Astrocyte (in vitro differentiated cells and primary cell): ENCODE measurements at regions not wholly inside any gene's neighbourhood (a gene's known extent, or its start where the extent isn't known, plus 50 kb on each side); places are given as distances from the start of the nearest gene placed in this dataset.

Source experiments
- DNase-seq: peaks from one replicate; pipeline ENCODE4 v3.0.0-alpha.2; 2010; ENCODE audit warnings: low read depth
- FAIRE-seq: peaks from 2 replicates; lab custom pipeline; 2011; peaks lifted over from hg19 to GRCh38; lab: Jason Lieb, UNC
- H2AFZ ChIP-seq: 2 replicates; pipeline ENCODE4 v1.6.0; 2012; ENCODE audit warnings: low read depth, low read length, inconsistent platforms
- H3K27ac ChIP-seq: 2 replicates; pipeline ENCODE4 v1.5.1; 2011; ENCODE audit warnings: low read depth, low read length, inconsistent platforms
- H3K27me3 ChIP-seq: 2 replicates; pipeline ENCODE4 v1.6.0; 2011; ENCODE audit warnings: low read length, inconsistent platforms; ENCODE audit not compliant: insufficient read depth
- H3K36me3 ChIP-seq: 2 replicates; pipeline ENCODE4 v1.5.1; 2011; ENCODE audit warnings: low read length, inconsistent platforms; ENCODE audit not compliant: insufficient read depth
- H3K4me1 ChIP-seq: 2 replicates; pipeline ENCODE4 v1.5.1; 2011; ENCODE audit warnings: low read length, inconsistent platforms; ENCODE audit not compliant: insufficient read depth
- H3K4me2 ChIP-seq: 2 replicates; pipeline ENCODE4 v1.6.0; 2012; ENCODE audit warnings: low read length, inconsistent platforms
- H3K4me3 ChIP-seq: 2 replicates; pipeline ENCODE4 v1.5.1; 2011; ENCODE audit warnings: low read depth, mild to moderate bottlenecking, low read length, inconsistent platforms; ENCODE audit not compliant: insufficient read depth
- H3K79me2 ChIP-seq: 2 replicates; pipeline ENCODE4 v1.6.0; 2012; ENCODE audit warnings: mild to moderate bottlenecking, low read length, inconsistent platforms; ENCODE audit not compliant: insufficient read depth
- H3K9ac ChIP-seq: 2 replicates; pipeline ENCODE4 v1.6.0; 2012; ENCODE audit warnings: mild to moderate bottlenecking, low read length, inconsistent platforms
- H3K9me3 ChIP-seq: 2 replicates; pipeline ENCODE4 v1.5.1; 2012; ENCODE audit warnings: low read depth, mild to moderate bottlenecking, low read length, inconsistent platforms; ENCODE audit not compliant: insufficient read depth
- H4K20me1 ChIP-seq: 2 replicates; pipeline ENCODE4 v1.6.0; 2012; ENCODE audit warnings: low read length, inconsistent platforms; ENCODE audit not compliant: insufficient read depth
- H3K27ac Mint-ChIP-seq: one replicate; pipeline ENCODE4 v1.8.0; 2021; ENCODE audit warnings: mild to moderate bottlenecking, mixed read lengths; ENCODE audit not compliant: unreplicated experiment
- H3K27me3 Mint-ChIP-seq: one replicate; pipeline ENCODE4 v1.8.0; 2021; ENCODE audit warnings: low read depth, mixed read lengths; ENCODE audit not compliant: unreplicated experiment
- H3K36me3 Mint-ChIP-seq: one replicate; pipeline ENCODE4 v1.8.0; 2021; ENCODE audit warnings: low read depth, mixed read lengths; ENCODE audit not compliant: unreplicated experiment
- H3K4me1 Mint-ChIP-seq: one replicate; pipeline ENCODE4 v1.8.0; 2021; ENCODE audit warnings: low read depth, mixed read lengths; ENCODE audit not compliant: unreplicated experiment
- H3K4me3 Mint-ChIP-seq: one replicate; pipeline ENCODE4 v1.8.0; 2021; ENCODE audit warnings: mild to moderate bottlenecking, moderate library complexity, mixed read lengths; ENCODE audit not compliant: unreplicated experiment
- H3K9me3 Mint-ChIP-seq: one replicate; pipeline ENCODE4 v1.8.0; 2021; ENCODE audit warnings: mild to moderate bottlenecking, mixed read lengths; ENCODE audit not compliant: unreplicated experiment
- EZH2 ChIP-seq: IDR thresholded peaks from 2 replicates; pipeline ENCODE4 v1.6.1; 2012; ENCODE audit warnings: mild to moderate bottlenecking, low read length, inconsistent platforms; ENCODE audit not compliant: insufficient read depth
- TF ChIP-seq, protein P1 (sequence below): IDR thresholded peaks from 2 replicates; pipeline ENCODE4 v1.5.1; 2011; ENCODE audit warnings: low read depth, mild to moderate bottlenecking, inconsistent platforms, low read length, moderate library complexity; ENCODE audit not compliant: insufficient read depth

DNA sequence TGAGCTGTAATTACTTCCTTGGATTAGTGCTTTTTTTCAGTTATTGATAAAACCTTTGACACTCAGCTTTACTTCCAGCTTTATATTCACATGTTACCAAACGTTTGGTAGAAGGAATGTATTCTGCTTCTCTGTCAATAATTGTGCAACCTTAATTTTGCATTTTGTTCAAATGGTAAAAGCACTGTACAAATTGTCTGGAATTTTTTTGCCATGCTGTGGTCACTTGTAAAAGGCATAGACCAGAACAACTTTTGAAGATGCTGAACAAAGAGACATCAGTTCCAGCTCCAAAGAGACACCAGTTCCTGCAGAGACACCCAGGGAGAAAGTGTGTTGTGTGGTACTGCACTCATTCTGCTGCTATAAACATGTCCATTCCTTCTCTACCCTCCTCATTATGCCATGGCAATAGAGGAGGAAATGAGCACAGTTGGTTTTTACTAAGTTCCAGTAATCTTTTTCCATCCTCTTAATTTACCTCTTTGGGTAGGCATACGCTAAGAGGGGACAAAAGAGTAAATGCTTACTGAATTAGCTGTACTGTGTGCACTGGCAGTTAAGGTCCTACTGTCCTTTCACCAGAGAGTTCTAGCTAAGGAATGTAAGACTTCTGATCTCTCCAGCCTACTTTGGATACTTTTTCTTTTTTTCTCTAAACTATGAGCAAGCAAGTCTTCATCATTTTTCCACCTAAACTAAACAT, 387.4 kb downstream of the FGF10 start:
- H3K27ac ChIP-seq: no peak overlapping the region
- no peaks in the 10 kb centered on the region for H3K27me3 ChIP-seq
- no peaks in the 10 kb centered on the region for H3K27me3 Mint-ChIP-seq
- no peaks in the 10 kb centered on the region for H3K4me1 Mint-ChIP-seq
- H4K20me1 ChIP-seq: no peaks in the 10 kb centered on the region
- H3K9me3 ChIP-seq: no peaks in the 10 kb centered on the region
- H2AFZ ChIP-seq: no peak overlapping the region
- no peak overlapping the region for H3K4me3 Mint-ChIP-seq
- DNase-seq (no peak), FAIRE-seq (no peak)
- no peaks in the 10 kb centered on the region for H3K36me3 Mint-ChIP-seq
- H3K4me1 ChIP-seq: no peaks in the 10 kb centered on the region
- H3K36me3 ChIP-seq: no peaks in the 10 kb centered on the region
- no peak overlapping the region for H3K4me3 ChIP-seq
- no peak overlapping the region for H3K27ac Mint-ChIP-seq
- H3K9me3 Mint-ChIP-seq: peaks cover 2% of the 10 kb centered on the region
- H3K9ac ChIP-seq: no peak overlapping the region
- TF ChIP-seq, protein P1, sequence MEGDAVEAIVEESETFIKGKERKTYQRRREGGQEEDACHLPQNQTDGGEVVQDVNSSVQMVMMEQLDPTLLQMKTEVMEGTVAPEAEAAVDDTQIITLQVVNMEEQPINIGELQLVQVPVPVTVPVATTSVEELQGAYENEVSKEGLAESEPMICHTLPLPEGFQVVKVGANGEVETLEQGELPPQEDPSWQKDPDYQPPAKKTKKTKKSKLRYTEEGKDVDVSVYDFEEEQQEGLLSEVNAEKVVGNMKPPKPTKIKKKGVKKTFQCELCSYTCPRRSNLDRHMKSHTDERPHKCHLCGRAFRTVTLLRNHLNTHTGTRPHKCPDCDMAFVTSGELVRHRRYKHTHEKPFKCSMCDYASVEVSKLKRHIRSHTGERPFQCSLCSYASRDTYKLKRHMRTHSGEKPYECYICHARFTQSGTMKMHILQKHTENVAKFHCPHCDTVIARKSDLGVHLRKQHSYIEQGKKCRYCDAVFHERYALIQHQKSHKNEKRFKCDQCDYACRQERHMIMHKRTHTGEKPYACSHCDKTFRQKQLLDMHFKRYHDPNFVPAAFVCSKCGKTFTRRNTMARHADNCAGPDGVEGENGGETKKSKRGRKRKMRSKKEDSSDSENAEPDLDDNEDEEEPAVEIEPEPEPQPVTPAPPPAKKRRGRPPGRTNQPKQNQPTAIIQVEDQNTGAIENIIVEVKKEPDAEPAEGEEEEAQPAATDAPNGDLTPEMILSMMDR: no peak
- no peak for TF ChIP-seq EZH2
- H3K79me2 ChIP-seq: no peaks in the 10 kb centered on the region
- no peak overlapping the region for H3K4me2 ChIP-seq

DNA sequence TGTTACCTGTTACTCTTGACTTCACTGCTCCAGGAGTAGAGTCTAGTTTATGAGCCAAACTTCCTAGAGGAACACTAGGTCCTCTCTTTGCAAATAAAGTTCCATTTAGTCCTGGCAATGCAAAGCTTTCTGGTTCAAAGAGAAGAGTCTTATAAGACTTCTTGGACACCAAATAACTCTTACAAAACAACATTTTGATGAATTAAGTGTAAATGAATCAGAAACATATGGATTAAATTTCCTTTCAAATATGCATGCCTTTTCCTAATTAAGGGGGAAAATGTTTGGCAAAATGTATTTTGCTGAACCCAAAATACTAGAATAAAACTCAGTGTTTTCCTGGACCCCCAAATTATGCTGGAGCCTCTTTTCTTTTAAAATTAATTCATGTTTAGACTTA, 388.0 kb downstream of the FGF10 start:
- no peaks in the 10 kb centered on the region for H3K27me3 Mint-ChIP-seq
- no peak for FAIRE-seq
- H3K79me2 ChIP-seq: no peaks in the 10 kb centered on the region
- no peaks in the 10 kb centered on the region for H3K36me3 ChIP-seq
- no peaks in the 10 kb centered on the region for H3K27me3 ChIP-seq
- H3K4me2 ChIP-seq: no peak overlapping the region
- no peak overlapping the region for H3K27ac ChIP-seq
- no peaks in the 10 kb centered on the region for H3K36me3 Mint-ChIP-seq
- H3K9ac ChIP-seq: no peak overlapping the region
- H3K4me3 Mint-ChIP-seq: no peak overlapping the region
- no peak for DNase-seq
- no peaks in the 10 kb centered on the region for H4K20me1 ChIP-seq
- H3K4me3 ChIP-seq: no peak overlapping the region
- TF ChIP-seq, protein P1: no peak
- no peak for TF ChIP-seq EZH2
- H3K9me3 Mint-ChIP-seq: peaks cover 2% of the 10 kb centered on the region
- no peak overlapping the region for H2AFZ ChIP-seq
- H3K9me3 ChIP-seq: no peaks in the 10 kb centered on the region
- H3K4me1 ChIP-seq: no peaks in the 10 kb centered on the region
- H3K4me1 Mint-ChIP-seq: no peaks in the 10 kb centered on the region
- no peak overlapping the region for H3K27ac Mint-ChIP-seq

DNA sequence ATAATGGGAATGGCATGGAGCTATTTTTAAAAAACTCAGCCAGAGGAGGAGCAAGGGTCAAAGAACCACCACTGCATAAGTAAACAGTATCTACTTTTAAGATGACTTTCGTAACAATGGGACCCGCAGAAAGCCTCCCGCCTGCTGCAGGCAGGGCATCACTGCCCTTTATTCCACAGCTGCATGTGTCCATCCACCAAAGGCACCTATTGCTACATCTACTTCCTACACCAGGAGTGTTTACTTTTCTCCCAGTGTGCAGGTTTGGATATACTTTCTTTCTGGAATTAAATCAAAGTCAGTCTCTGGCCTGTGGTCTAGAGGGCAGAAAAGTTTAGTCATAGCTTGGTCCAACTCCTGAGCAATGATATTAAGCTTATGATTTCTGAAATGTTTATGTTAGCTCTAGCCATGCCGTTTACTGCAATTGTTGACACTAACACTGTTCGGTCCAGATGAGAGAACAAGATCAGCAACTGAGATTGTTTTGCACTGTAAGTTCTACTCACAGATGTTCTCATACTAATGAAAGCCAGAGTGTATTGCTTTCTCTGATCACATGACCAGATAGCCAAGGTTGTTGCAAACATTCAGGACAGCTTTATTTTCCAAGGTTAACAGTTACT, 391.5 kb downstream of the FGF10 start:
- TF ChIP-seq, protein P1: no peak
- no peak for TF ChIP-seq EZH2
- no peak overlapping the region for H3K4me3 ChIP-seq
- no peak for DNase-seq
- no peak overlapping the region for H2AFZ ChIP-seq
- no peak overlapping the region for H3K9ac ChIP-seq
- H3K79me2 ChIP-seq: no peaks in the 10 kb centered on the region
- H3K4me2 ChIP-seq: no peak overlapping the region
- Mint-ChIP-seq H3K4me3 (no peak overlapping the region), H3K9me3 (no peaks in the 10 kb centered on the region), H3K27me3 (no peaks in the 10 kb centered on the region), H3K4me1 (no peaks in the 10 kb centered on the region), H3K27ac (no peak overlapping the region), H3K36me3 (no peaks in the 10 kb centered on the region)
- no peaks in the 10 kb centered on the region for H3K9me3 ChIP-seq
- no peaks in the 10 kb centered on the region for H3K36me3 ChIP-seq
- FAIRE-seq: no peak
- no peaks in the 10 kb centered on the region for H3K4me1 ChIP-seq
- no peaks in the 10 kb centered on the region for H3K27me3 ChIP-seq
- H4K20me1 ChIP-seq: no peaks in the 10 kb centered on the region
- no peak overlapping the region for H3K27ac ChIP-seq
